ENCODE measurements at regions not wholly inside any gene's neighbourhood (a gene's known extent, or its start where the extent isn't known, plus 50 kb on each side); places are given as distances from the start of the nearest gene placed in this dataset.

DNA sequence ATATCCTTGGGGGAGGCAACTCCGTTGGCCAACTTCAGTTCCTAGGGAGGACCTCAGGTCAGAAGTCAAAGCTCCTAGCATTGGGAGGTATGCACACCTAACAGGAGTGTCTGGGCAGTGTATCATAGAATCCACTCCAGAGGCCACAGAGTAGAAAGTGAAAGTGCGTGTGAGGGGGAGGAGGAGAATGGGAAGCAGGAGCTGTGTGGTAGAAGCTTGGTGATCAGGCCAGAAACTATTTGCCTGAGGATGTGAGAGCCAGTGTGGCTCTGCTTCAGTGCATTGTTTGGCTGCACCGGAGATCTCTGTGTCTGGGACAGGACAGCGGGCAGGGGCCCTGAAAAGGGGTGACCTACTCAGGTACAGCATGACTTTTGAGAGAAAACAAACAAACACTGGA is 557.4 kb upstream of the VSTM2A start:
- H3K9me2 ChIP-seq (replicated peaks; ENCODE audit: low read length), result no peaks in the 10 kb centered on the region
- CTCF ChIA-PET, result no interaction called here
- ATAC-seq, result no peak
- H3F3A ChIP-seq (ENCODE audit: low read length, unreplicated experiment), result no peaks in the 10 kb centered on the region
- H3K9me3 ChIP-seq (ENCODE audit: low read length), result no peaks in the 10 kb centered on the region
- POLR2A ChIA-PET (ENCODE audit: unreplicated experiment), result no interaction called here
- no TSS peak for BruUV-seq (replicated peaks)
- DNase-seq, result no peak
- H3K27me3 ChIP-seq (ENCODE audit: low read length), result no peaks in the 10 kb centered on the region
- H2AFZ ChIP-seq (ENCODE audit: low read length), result no peak overlapping the region
- no peaks in the 10 kb centered on the region for H4K20me1 ChIP-seq (ENCODE audit: low read length)
- no peak overlapping the region for H3K4me3 ChIP-seq (ENCODE audit: low read length)
- no peak overlapping the region for H3K27ac ChIP-seq (ENCODE audit: low read length)
- H3K79me2 ChIP-seq (ENCODE audit: low read length), result no peaks in the 10 kb centered on the region
- intact Hi-C loops (cut with micrococcal nuclease), result no loop called here
- no peak overlapping the region for H3K9ac ChIP-seq (ENCODE audit: low read length)
- H3K4me1 ChIP-seq (ENCODE audit: insufficient read depth, low read length), result no peaks in the 10 kb centered on the region
- no peak overlapping the region for H3K4me2 ChIP-seq (ENCODE audit: low read length)
- TF ChIP-seq, protein P1, sequence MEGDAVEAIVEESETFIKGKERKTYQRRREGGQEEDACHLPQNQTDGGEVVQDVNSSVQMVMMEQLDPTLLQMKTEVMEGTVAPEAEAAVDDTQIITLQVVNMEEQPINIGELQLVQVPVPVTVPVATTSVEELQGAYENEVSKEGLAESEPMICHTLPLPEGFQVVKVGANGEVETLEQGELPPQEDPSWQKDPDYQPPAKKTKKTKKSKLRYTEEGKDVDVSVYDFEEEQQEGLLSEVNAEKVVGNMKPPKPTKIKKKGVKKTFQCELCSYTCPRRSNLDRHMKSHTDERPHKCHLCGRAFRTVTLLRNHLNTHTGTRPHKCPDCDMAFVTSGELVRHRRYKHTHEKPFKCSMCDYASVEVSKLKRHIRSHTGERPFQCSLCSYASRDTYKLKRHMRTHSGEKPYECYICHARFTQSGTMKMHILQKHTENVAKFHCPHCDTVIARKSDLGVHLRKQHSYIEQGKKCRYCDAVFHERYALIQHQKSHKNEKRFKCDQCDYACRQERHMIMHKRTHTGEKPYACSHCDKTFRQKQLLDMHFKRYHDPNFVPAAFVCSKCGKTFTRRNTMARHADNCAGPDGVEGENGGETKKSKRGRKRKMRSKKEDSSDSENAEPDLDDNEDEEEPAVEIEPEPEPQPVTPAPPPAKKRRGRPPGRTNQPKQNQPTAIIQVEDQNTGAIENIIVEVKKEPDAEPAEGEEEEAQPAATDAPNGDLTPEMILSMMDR (conservative IDR thresholded peaks at IDR 0.05; ENCODE audit: low read depth, low read length), result no peak
- TF ChIP-seq EZH2phosphoT487 (IDR thresholded peaks at IDR 0.05; ENCODE audit: borderline replicate concordance, low read length) (no peak), EZH2 (IDR thresholded peaks at IDR 0.05; ENCODE audit: low read length, unreplicated experiment) (no peak)
- H3K36me3 ChIP-seq (ENCODE audit: low read depth, low read length), result no peaks in the 10 kb centered on the region

DNA sequence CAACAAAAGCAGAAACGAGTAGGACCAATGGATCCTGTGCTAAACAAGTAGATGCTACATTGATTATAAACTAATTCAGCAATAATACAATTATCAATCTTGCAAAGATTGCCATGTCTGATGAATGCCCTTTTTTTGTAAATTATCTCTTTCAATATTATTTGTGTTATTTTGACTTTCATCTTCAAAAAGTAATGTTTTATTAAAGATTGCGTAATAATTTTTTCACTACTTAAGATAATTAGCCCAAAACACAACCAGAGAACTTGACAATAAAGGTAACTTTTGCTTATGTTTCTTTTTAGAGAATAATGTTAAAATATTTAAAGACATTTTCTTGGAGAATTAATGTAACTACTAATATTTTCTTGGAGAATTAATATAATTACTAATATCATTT is 553.8 kb upstream of the VSTM2A start:
- H4K20me1 ChIP-seq (ENCODE audit: low read length), result no peaks in the 10 kb centered on the region
- H3K4me2 ChIP-seq (ENCODE audit: low read length), result no peak overlapping the region
- no peak overlapping the region for H3K9ac ChIP-seq (ENCODE audit: low read length)
- intact Hi-C loops (cut with micrococcal nuclease), result no loop called here
- ChIA-PET POLR2A (ENCODE audit: unreplicated experiment) (no interaction called here), CTCF (no interaction called here)
- H3F3A ChIP-seq (ENCODE audit: low read length, unreplicated experiment), result no peaks in the 10 kb centered on the region
- BruUV-seq (replicated peaks), result no TSS peak
- no peak overlapping the region for H2AFZ ChIP-seq (ENCODE audit: low read length)
- H3K36me3 ChIP-seq (ENCODE audit: low read depth, low read length), result no peaks in the 10 kb centered on the region
- H3K9me3 ChIP-seq (ENCODE audit: low read length), result no peaks in the 10 kb centered on the region
- no peaks in the 10 kb centered on the region for H3K27me3 ChIP-seq (ENCODE audit: low read length)
- ATAC-seq, result no peak
- no peaks in the 10 kb centered on the region for H3K4me1 ChIP-seq (ENCODE audit: insufficient read depth, low read length)
- H3K79me2 ChIP-seq (ENCODE audit: low read length), result no peaks in the 10 kb centered on the region
- H3K27ac ChIP-seq (ENCODE audit: low read length), result no peak overlapping the region
- no peak overlapping the region for H3K4me3 ChIP-seq (ENCODE audit: low read length)
- H3K9me2 ChIP-seq (replicated peaks; ENCODE audit: low read length), result no peaks in the 10 kb centered on the region
- DNase-seq, result no peak
- no peak for TF ChIP-seq EZH2phosphoT487 (IDR thresholded peaks at IDR 0.05; ENCODE audit: borderline replicate concordance, low read length)
- TF ChIP-seq, protein P1 (conservative IDR thresholded peaks at IDR 0.05; ENCODE audit: low read depth, low read length), result no peak
- TF ChIP-seq EZH2 (IDR thresholded peaks at IDR 0.05; ENCODE audit: low read length, unreplicated experiment), result no peak

DNA sequence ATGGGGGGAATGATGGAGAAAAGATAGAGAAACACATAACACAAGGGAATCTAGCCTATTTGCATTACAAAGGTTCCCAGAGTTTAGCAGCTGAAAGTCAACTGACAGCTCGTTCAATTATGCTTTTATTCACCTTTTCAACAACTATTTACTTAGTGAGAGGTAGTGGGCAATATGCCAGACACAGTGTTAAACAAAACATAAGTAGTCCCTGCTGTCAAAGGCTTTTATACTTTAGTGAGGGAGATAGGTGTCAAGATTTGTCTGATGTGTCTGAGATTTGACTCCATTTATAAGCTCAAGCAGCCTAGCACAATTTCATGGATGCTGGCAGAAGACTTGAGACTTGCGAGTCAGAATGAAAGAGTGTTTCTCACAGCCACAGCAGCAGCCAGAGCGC is 549.0 kb upstream of the VSTM2A start:
- Histone ChIP-seq H3K9ac (ENCODE audit: low read length) (no peak overlapping the region), H3K9me3 (ENCODE audit: low read length) (no peaks in the 10 kb centered on the region), H4K20me1 (ENCODE audit: low read length) (no peaks in the 10 kb centered on the region), H3K36me3 (ENCODE audit: low read depth, low read length) (no peaks in the 10 kb centered on the region), H3F3A (ENCODE audit: low read length, unreplicated experiment) (no peaks in the 10 kb centered on the region), H2AFZ (ENCODE audit: low read length) (no peak overlapping the region), H3K4me2 (ENCODE audit: low read length) (no peak overlapping the region), H3K27me3 (ENCODE audit: low read length) (no peaks in the 10 kb centered on the region), H3K4me3 (ENCODE audit: low read length) (no peak overlapping the region), H3K79me2 (ENCODE audit: low read length) (no peaks in the 10 kb centered on the region), H3K4me1 (ENCODE audit: insufficient read depth, low read length) (no peaks in the 10 kb centered on the region), H3K9me2 (replicated peaks; ENCODE audit: low read length) (no peaks in the 10 kb centered on the region), H3K27ac (ENCODE audit: low read length) (no peak overlapping the region)
- intact Hi-C loops (cut with micrococcal nuclease), result no loop called here
- DNase-seq (no peak), ATAC-seq (no peak)
- CTCF ChIA-PET, result no interaction called here
- BruUV-seq (replicated peaks), result no TSS peak
- POLR2A ChIA-PET (ENCODE audit: unreplicated experiment), result no interaction called here
- TF ChIP-seq EZH2phosphoT487 (IDR thresholded peaks at IDR 0.05; ENCODE audit: borderline replicate concordance, low read length) (no peak), EZH2 (IDR thresholded peaks at IDR 0.05; ENCODE audit: low read length, unreplicated experiment) (no peak)
- TF ChIP-seq, protein P1 (conservative IDR thresholded peaks at IDR 0.05; ENCODE audit: low read depth, low read length), result no peak
